ENCODE measurements at regions not wholly inside any gene's neighbourhood (a gene's known extent, or its start where the extent isn't known, plus 50 kb on each side); places are given as distances from the start of the nearest gene placed in this dataset.

DNA sequence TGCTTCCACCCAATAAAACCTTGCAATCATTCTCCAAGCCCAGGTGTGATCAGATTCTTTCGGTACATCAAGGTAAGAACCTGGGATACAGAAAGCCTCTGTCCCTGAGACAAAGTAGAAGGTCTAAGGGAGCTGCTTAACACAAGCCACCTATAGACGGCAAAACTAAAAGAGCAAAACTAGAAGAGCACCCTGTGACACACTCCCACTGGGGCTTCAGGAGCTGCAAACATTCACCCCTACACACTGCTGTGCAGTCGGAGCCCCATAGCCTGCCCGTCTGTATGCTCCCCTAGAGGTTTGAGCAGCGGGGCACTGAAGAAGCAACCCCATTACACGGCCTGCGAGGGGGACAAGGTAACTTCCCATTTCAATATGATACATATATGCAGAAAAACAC lies 179.6 kb upstream of the CDH9 start:
- Histone ChIP-seq H4K20me1 (ENCODE audit: insufficient read depth, low read length) (no peaks in the 10 kb centered on the region), H3K27ac (ENCODE audit: low read length) (no peak overlapping the region), H3K36me3 (replicated peaks; ENCODE audit: low read depth, low read length) (no peaks in the 10 kb centered on the region), H3K79me2 (ENCODE audit: low read length) (no peaks in the 10 kb centered on the region), H3K9me3 (ENCODE audit: insufficient read depth, low read length) (no peaks in the 10 kb centered on the region), H3K4me1 (ENCODE audit: low read length) (no peaks in the 10 kb centered on the region), H3K4me3 (ENCODE audit: low read length) (no peak overlapping the region), H3K9ac (ENCODE audit: low read length) (no peak overlapping the region), H3K4me2 (ENCODE audit: low read length) (no peak overlapping the region), H2AFZ (ENCODE audit: low read depth, low read length) (no peak overlapping the region), H3K27me3 (ENCODE audit: low read depth, low read length) (no peaks in the 10 kb centered on the region)
- no peak for TF ChIP-seq EZH2phosphoT487 (IDR thresholded peaks at IDR 0.05; ENCODE audit: low read depth)
- TF ChIP-seq, protein P1, sequence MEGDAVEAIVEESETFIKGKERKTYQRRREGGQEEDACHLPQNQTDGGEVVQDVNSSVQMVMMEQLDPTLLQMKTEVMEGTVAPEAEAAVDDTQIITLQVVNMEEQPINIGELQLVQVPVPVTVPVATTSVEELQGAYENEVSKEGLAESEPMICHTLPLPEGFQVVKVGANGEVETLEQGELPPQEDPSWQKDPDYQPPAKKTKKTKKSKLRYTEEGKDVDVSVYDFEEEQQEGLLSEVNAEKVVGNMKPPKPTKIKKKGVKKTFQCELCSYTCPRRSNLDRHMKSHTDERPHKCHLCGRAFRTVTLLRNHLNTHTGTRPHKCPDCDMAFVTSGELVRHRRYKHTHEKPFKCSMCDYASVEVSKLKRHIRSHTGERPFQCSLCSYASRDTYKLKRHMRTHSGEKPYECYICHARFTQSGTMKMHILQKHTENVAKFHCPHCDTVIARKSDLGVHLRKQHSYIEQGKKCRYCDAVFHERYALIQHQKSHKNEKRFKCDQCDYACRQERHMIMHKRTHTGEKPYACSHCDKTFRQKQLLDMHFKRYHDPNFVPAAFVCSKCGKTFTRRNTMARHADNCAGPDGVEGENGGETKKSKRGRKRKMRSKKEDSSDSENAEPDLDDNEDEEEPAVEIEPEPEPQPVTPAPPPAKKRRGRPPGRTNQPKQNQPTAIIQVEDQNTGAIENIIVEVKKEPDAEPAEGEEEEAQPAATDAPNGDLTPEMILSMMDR (IDR thresholded peaks at IDR 0.05; ENCODE audit: low read depth, low read length), result no peak

DNA sequence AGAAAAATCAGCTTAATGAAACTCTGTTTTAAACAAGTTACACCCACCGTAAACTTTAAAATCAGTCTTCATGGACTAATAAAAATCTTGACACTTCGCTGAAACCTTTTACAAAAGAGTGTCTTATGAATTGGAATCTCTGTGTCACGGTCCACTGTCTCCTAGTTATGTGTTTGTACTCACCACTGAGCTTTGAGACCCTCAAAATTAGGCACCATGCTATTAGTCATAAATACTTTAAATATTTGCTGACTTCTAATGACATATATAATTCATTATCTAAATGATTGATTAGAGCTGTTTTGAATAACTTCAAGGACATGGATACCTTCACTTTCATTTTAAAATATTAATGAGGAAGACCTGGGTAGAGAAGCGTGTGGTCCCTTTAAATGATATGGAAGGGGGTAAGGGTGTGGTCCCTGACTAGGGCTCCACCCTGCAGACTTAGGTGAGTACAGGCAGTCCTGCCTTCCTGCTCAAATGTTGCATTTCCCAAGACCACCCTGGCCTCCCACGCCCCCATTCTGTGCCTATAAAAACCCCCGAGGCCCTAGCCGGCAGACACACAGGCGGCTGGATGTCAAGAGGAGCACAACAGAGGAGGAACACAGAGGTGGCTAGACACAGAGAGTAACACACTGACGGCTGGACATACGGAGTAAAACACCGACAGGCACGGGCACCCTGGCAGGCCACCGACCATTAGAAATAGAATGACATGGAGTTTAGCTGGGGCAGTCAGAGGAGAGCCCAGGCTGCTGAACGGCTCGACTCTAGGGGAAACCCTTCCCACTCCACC lies 179.0 kb upstream of the CDH9 start:
- H3K4me3 ChIP-seq (ENCODE audit: low read length), result no peak overlapping the region
- no peaks in the 10 kb centered on the region for H3K9me3 ChIP-seq (ENCODE audit: insufficient read depth, low read length)
- no peaks in the 10 kb centered on the region for H3K27me3 ChIP-seq (ENCODE audit: low read depth, low read length)
- no peak overlapping the region for H3K4me2 ChIP-seq (ENCODE audit: low read length)
- no peaks in the 10 kb centered on the region for H3K79me2 ChIP-seq (ENCODE audit: low read length)
- H3K4me1 ChIP-seq (ENCODE audit: low read length), result no peaks in the 10 kb centered on the region
- no peak overlapping the region for H3K27ac ChIP-seq (ENCODE audit: low read length)
- H3K9ac ChIP-seq (ENCODE audit: low read length), result no peak overlapping the region
- no peaks in the 10 kb centered on the region for H3K36me3 ChIP-seq (replicated peaks; ENCODE audit: low read depth, low read length)
- H2AFZ ChIP-seq (ENCODE audit: low read depth, low read length), result no peak overlapping the region
- no peaks in the 10 kb centered on the region for H4K20me1 ChIP-seq (ENCODE audit: insufficient read depth, low read length)
- no peak for TF ChIP-seq EZH2phosphoT487 (IDR thresholded peaks at IDR 0.05; ENCODE audit: low read depth)
- TF ChIP-seq, protein P1 (IDR thresholded peaks at IDR 0.05; ENCODE audit: low read depth, low read length), result no peak

DNA sequence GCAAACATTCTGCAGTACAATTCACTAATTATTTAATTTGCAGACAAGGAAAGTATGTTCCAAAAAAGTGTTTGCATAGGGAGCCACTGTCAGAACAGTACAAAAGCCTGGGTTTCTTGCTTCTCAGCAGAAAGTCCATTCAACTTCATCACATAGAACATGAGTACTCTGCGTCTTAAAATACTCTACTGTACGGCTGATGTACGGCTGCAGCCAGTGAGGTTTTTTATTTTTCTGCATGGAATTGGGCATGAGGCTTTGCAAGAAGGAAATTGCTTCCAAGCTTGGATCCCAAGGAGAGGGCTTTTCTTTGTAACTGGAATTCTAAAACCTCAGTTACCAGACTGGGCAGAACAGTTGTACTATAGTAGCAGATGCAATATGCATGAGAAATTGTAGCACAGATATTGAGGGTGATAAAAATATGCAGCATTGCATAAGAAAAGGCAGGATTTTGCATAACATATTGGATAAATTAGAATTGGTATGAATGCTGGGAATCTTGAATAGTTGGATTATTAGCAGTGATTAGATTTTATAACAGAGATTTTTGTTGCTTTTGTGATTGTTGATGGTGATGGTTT lies 178.1 kb upstream of the CDH9 start:
- H3K36me3 ChIP-seq (replicated peaks; ENCODE audit: low read depth, low read length), result no peaks in the 10 kb centered on the region
- TF ChIP-seq EZH2phosphoT487 (IDR thresholded peaks at IDR 0.05; ENCODE audit: low read depth), result no peak
- TF ChIP-seq, protein P1 (IDR thresholded peaks at IDR 0.05; ENCODE audit: low read depth, low read length), result no peak
- H3K27me3 ChIP-seq (ENCODE audit: low read depth, low read length), result no peaks in the 10 kb centered on the region
- H3K9me3 ChIP-seq (ENCODE audit: insufficient read depth, low read length), result no peaks in the 10 kb centered on the region
- no peaks in the 10 kb centered on the region for H3K4me1 ChIP-seq (ENCODE audit: low read length)
- H2AFZ ChIP-seq (ENCODE audit: low read depth, low read length), result no peak overlapping the region
- no peak overlapping the region for H3K9ac ChIP-seq (ENCODE audit: low read length)
- no peak overlapping the region for H3K4me3 ChIP-seq (ENCODE audit: low read length)
- no peaks in the 10 kb centered on the region for H4K20me1 ChIP-seq (ENCODE audit: insufficient read depth, low read length)
- H3K27ac ChIP-seq (ENCODE audit: low read length), result no peak overlapping the region
- no peaks in the 10 kb centered on the region for H3K79me2 ChIP-seq (ENCODE audit: low read length)
- no peak overlapping the region for H3K4me2 ChIP-seq (ENCODE audit: low read length)

DNA sequence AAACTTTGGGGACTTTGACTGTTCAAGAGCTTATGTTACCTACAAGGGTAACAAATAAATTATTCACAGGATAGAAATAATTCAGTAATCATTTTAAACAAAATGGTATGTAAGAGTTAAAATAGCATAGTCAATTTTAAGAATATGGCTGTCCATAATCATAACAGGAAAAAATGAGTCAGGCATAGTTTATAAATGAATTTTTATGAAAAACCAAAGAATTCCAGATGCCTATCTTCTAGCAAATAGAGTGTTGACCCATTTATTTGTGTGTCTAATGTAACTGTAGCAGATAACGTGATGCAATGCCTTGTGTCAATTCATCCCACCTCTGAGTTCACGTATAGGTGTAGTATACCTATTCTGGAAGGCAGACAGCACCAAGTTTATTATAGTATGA lies 169.7 kb upstream of the CDH9 start:
- no peaks in the 10 kb centered on the region for H3K79me2 ChIP-seq (ENCODE audit: low read length)
- no peak overlapping the region for H2AFZ ChIP-seq (ENCODE audit: low read depth, low read length)
- H3K4me1 ChIP-seq (ENCODE audit: low read length), result no peaks in the 10 kb centered on the region
- no peaks in the 10 kb centered on the region for H3K36me3 ChIP-seq (replicated peaks; ENCODE audit: low read depth, low read length)
- H3K4me3 ChIP-seq (ENCODE audit: low read length), result no peak overlapping the region
- H3K27ac ChIP-seq (ENCODE audit: low read length), result no peak overlapping the region
- H4K20me1 ChIP-seq (ENCODE audit: insufficient read depth, low read length), result no peaks in the 10 kb centered on the region
- no peaks in the 10 kb centered on the region for H3K9me3 ChIP-seq (ENCODE audit: insufficient read depth, low read length)
- H3K4me2 ChIP-seq (ENCODE audit: low read length), result no peak overlapping the region
- H3K9ac ChIP-seq (ENCODE audit: low read length), result no peak overlapping the region
- no peaks in the 10 kb centered on the region for H3K27me3 ChIP-seq (ENCODE audit: low read depth, low read length)
- TF ChIP-seq, protein P1 (IDR thresholded peaks at IDR 0.05; ENCODE audit: low read depth, low read length), result no peak
- TF ChIP-seq EZH2phosphoT487 (IDR thresholded peaks at IDR 0.05; ENCODE audit: low read depth), result no peak

Data from OCI-LY3 (cell line).